GM18909 (cell line): ENCODE measurements at regions not wholly inside any gene's neighbourhood (a gene's known extent, or its start where the extent isn't known, plus 50 kb on each side); places are given as distances from the start of the nearest gene placed in this dataset.
A peak's percentile ranks its signal among the peaks of the same experiment; 100 is the strongest.

Source experiments
- ATAC-seq: cut with Tn5 transposase; IDR thresholded peaks from one replicate; pipeline ENCODE4 v1.9.1; 2021; ENCODE audit warnings: mild to moderate bottlenecking; ENCODE audit not compliant: unreplicated experiment, poor library complexity

- ATAC-seq, result peak; percentile 100
Observed at GRCh38 chr14:52380294-52380693, 66.2 kb downstream of the PTGER2 start.
